ENCODE measurements at regions not wholly inside any gene's neighbourhood (a gene's known extent, or its start where the extent isn't known, plus 50 kb on each side); places are given as distances from the start of the nearest gene placed in this dataset.

DNA sequence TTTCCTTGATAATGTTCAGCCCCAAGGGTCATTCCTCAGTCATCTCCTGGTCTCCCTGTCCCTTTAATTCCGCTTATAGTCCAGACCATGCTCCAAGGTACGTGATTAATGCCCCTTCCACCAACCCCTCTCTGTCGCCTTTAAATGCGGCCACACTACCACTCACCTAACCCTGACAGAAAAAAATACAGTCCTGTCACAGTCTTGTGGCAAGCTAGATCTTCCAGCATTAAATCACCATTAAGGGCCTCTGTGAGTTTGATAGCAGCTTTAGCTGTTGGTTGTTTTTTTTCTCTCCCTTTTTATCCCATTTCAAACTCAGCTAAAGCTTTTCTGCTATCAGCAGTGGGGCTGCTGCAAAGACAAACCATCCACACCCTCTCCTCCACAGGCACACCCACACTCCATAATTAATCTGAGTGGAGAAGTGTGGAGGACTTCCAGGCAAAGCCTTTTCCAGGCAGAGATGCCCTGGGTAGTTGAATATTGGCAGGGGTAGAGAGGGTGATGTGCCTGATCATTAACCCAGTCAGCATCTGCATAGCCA lies 522.7 kb upstream of the CLINT1 start:
- DNase-seq (no peak), ATAC-seq (no peak)
- Histone ChIP-seq H3K9ac (ENCODE audit: low read length) (no peak overlapping the region), H3K79me2 (ENCODE audit: low read length) (no peaks in the 10 kb centered on the region), H3K4me2 (ENCODE audit: low read length) (peak overlapping the region; percentile 34), H3F3A (ENCODE audit: low read length, unreplicated experiment) (peaks cover 9% of the 10 kb centered on the region), H3K9me3 (ENCODE audit: low read length) (no peaks in the 10 kb centered on the region), H3K36me3 (ENCODE audit: low read depth, low read length) (no peaks in the 10 kb centered on the region), H3K27ac (ENCODE audit: low read length) (peak overlapping the region; percentile 41), H3K9me2 (replicated peaks; ENCODE audit: low read length) (no peaks in the 10 kb centered on the region), H3K27me3 (ENCODE audit: low read length) (no peaks in the 10 kb centered on the region), H4K20me1 (ENCODE audit: low read length) (no peaks in the 10 kb centered on the region), H3K4me1 (ENCODE audit: insufficient read depth, low read length) (peaks cover 60% of the 10 kb centered on the region), H2AFZ (ENCODE audit: low read length) (no peak overlapping the region), H3K4me3 (ENCODE audit: low read length) (no peak overlapping the region)
- CTCF ChIA-PET, result no interaction called here
- intact Hi-C loops (cut with micrococcal nuclease), result loop anchor here (5.0 kb wide), 1 partner anchor 204 kb away; no protein-coding TSS in a partner anchor
- TF ChIP-seq EZH2phosphoT487 (IDR thresholded peaks at IDR 0.05; ENCODE audit: borderline replicate concordance, low read length) (no peak), EZH2 (IDR thresholded peaks at IDR 0.05; ENCODE audit: low read length, unreplicated experiment) (no peak)
- TF ChIP-seq, protein P1, sequence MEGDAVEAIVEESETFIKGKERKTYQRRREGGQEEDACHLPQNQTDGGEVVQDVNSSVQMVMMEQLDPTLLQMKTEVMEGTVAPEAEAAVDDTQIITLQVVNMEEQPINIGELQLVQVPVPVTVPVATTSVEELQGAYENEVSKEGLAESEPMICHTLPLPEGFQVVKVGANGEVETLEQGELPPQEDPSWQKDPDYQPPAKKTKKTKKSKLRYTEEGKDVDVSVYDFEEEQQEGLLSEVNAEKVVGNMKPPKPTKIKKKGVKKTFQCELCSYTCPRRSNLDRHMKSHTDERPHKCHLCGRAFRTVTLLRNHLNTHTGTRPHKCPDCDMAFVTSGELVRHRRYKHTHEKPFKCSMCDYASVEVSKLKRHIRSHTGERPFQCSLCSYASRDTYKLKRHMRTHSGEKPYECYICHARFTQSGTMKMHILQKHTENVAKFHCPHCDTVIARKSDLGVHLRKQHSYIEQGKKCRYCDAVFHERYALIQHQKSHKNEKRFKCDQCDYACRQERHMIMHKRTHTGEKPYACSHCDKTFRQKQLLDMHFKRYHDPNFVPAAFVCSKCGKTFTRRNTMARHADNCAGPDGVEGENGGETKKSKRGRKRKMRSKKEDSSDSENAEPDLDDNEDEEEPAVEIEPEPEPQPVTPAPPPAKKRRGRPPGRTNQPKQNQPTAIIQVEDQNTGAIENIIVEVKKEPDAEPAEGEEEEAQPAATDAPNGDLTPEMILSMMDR (conservative IDR thresholded peaks at IDR 0.05; ENCODE audit: low read depth, low read length), result no peak
- POLR2A ChIA-PET (ENCODE audit: unreplicated experiment), result interaction anchor here (0.6 kb wide), 1 partner anchor 150 kb away, joined by 4 read pairs; no protein-coding TSS in a partner anchor
- BruUV-seq (replicated peaks), result no TSS peak

DNA sequence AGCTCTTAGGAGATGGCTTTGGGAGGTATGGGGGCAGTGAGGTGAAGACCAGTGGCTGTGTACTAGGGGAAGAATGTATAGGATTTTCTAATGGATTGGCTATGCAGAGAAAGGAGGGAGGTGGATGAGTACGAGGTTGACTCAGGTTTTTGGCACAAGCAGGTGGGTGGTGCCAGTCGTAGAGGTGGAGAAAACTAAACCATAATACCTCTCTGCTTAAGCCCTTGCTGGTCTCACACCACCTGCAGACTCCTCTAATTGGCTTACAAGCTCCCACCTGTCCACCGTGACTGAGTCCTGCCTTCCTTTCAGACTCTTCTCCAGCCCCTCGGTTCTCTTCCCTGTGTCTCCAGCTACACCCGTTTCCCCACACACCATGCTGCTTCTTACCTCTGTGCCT lies 521.7 kb upstream of the CLINT1 start:
- Histone ChIP-seq H3K4me1 (ENCODE audit: insufficient read depth, low read length) (peaks cover 53% of the 10 kb centered on the region), H3K79me2 (ENCODE audit: low read length) (no peaks in the 10 kb centered on the region), H3K9ac (ENCODE audit: low read length) (no peak overlapping the region), H3K36me3 (ENCODE audit: low read depth, low read length) (no peaks in the 10 kb centered on the region), H3F3A (ENCODE audit: low read length, unreplicated experiment) (peaks cover 9% of the 10 kb centered on the region), H3K4me3 (ENCODE audit: low read length) (no peak overlapping the region), H3K27ac (ENCODE audit: low read length) (no peak overlapping the region), H3K27me3 (ENCODE audit: low read length) (no peaks in the 10 kb centered on the region), H2AFZ (ENCODE audit: low read length) (no peak overlapping the region), H3K4me2 (ENCODE audit: low read length) (peak overlapping the region; percentile 8; the same call in 1 of the 2 replicates), H3K9me2 (replicated peaks; ENCODE audit: low read length) (no peaks in the 10 kb centered on the region), H4K20me1 (ENCODE audit: low read length) (no peaks in the 10 kb centered on the region), H3K9me3 (ENCODE audit: low read length) (no peaks in the 10 kb centered on the region)
- ChIA-PET POLR2A (ENCODE audit: unreplicated experiment) (no interaction called here), CTCF (no interaction called here)
- ATAC-seq, result peak; percentile 9; the same call in 1 of the 2 replicates
- intact Hi-C loops (cut with micrococcal nuclease), result loop anchor here (5.0 kb wide), 1 partner anchor 203 kb away; no protein-coding TSS in a partner anchor
- no TSS peak for BruUV-seq (replicated peaks)
- TF ChIP-seq, protein P1 (conservative IDR thresholded peaks at IDR 0.05; ENCODE audit: low read depth, low read length), result no peak
- TF ChIP-seq EZH2phosphoT487 (IDR thresholded peaks at IDR 0.05; ENCODE audit: borderline replicate concordance, low read length) (no peak), EZH2 (IDR thresholded peaks at IDR 0.05; ENCODE audit: low read length, unreplicated experiment) (no peak)
- peak; percentile 69 for DNase-seq

DNA sequence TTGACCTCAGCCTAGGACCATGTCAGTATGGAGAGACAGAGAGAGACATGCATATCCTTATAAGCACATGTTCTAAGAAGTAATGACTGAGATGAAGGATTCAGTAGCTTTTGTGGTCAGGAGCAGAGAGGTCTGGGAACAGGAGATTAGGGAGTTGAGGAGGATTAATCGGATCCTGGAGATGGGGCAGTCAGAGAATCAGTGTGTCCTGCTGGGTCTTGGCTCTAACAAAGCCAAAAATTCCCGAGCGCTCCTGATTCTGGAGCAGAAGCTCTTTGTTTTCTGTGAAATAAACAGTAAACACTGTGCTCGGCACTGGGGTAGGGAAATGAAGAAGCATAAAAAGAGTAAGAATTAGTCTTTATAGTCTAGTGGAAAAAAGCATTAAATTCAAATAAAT lies 520.0 kb upstream of the CLINT1 start:
- Histone ChIP-seq H2AFZ (ENCODE audit: low read length) (no peak overlapping the region), H3K4me3 (ENCODE audit: low read length) (no peak overlapping the region), H3F3A (ENCODE audit: low read length, unreplicated experiment) (no peaks in the 10 kb centered on the region), H3K27me3 (ENCODE audit: low read length) (no peaks in the 10 kb centered on the region), H3K9me2 (replicated peaks; ENCODE audit: low read length) (no peaks in the 10 kb centered on the region), H3K36me3 (ENCODE audit: low read depth, low read length) (no peaks in the 10 kb centered on the region), H3K9ac (ENCODE audit: low read length) (no peak overlapping the region), H3K79me2 (ENCODE audit: low read length) (no peaks in the 10 kb centered on the region), H3K4me2 (ENCODE audit: low read length) (no peak overlapping the region), H3K4me1 (ENCODE audit: insufficient read depth, low read length) (peaks cover 36% of the 10 kb centered on the region), H3K27ac (ENCODE audit: low read length) (no peak overlapping the region), H4K20me1 (ENCODE audit: low read length) (no peaks in the 10 kb centered on the region), H3K9me3 (ENCODE audit: low read length) (no peaks in the 10 kb centered on the region)
- intact Hi-C loops (cut with micrococcal nuclease), result no loop called here
- CTCF ChIA-PET, result no interaction called here
- no peak for DNase-seq
- POLR2A ChIA-PET (ENCODE audit: unreplicated experiment), result no interaction called here
- BruUV-seq (replicated peaks), result no TSS peak
- TF ChIP-seq EZH2phosphoT487 (IDR thresholded peaks at IDR 0.05; ENCODE audit: borderline replicate concordance, low read length), result no peak
- no peak for TF ChIP-seq EZH2 (IDR thresholded peaks at IDR 0.05; ENCODE audit: low read length, unreplicated experiment)
- TF ChIP-seq, protein P1 (conservative IDR thresholded peaks at IDR 0.05; ENCODE audit: low read depth, low read length), result no peak
- no peak for ATAC-seq

Measured in PC-3 (cell line).